ENCODE measurements at regions not wholly inside any gene's neighbourhood (a gene's known extent, or its start where the extent isn't known, plus 50 kb on each side); places are given as distances from the start of the nearest gene placed in this dataset.

GRCh38 chr2:75367401-75367800 lies 168.1 kb upstream of the TACR1 start:
- intact Hi-C loops (cut with micrococcal nuclease): no loop called here
- WGBS (ENCODE audit: insufficient coverage, low coverage, missing lambda C conversion rate): 0% methylated on average over 1 of the region's 1 CpG
- DNase-seq (ENCODE audit: extremely low read depth in 1 of 4, low spot score in 3 of 4): no peak
- FAIRE-seq: no peak
- Histone ChIP-seq H3K4me3 (no peak overlapping the region), H3K4me2 (ENCODE audit: insufficient read depth, low read length) (no peak overlapping the region), H3K36me3 (ENCODE audit: control insufficient read depth, insufficient read depth, low read length) (no peaks in the 10 kb centered on the region), H3K27ac (ENCODE audit: extremely low read depth, low read depth, low read length) (no peak overlapping the region), H3K27me3 (ENCODE audit: control insufficient read depth in 2 of 2, insufficient read depth in 2 of 2, low read length in 2 of 2) (no peaks in the 10 kb centered on the region), H3K79me2 (ENCODE audit: control insufficient read depth, insufficient read depth, low read length) (no peaks in the 10 kb centered on the region), H3K9ac (ENCODE audit: insufficient read depth in 1 of 2, low read depth in 2 of 2, low read length in 2 of 2) (no peak overlapping the region), H3K9me1 (ENCODE audit: control insufficient read depth, insufficient read depth, low read length) (no peaks in the 10 kb centered on the region), H2AFZ (ENCODE audit: low read depth, low read length) (no peak overlapping the region), H4K20me1 (replicated peaks; ENCODE audit: control insufficient read depth, insufficient read depth, low read length) (no peaks in the 10 kb centered on the region), H3K9me3 (replicated peaks; ENCODE audit: control insufficient read depth, insufficient read depth, low read depth, low read length) (no peaks in the 10 kb centered on the region), H3K4me1 (replicated peaks in 1 of 2; ENCODE audit: control insufficient read depth in 2 of 2, insufficient read depth in 2 of 2, low read length in 2 of 2) (no peaks in the 10 kb centered on the region)
- no TSS peak for BruUV-seq (replicated peaks)
- ATAC-seq: no peak
- no peak for TF ChIP-seq NELFE (IDR thresholded peaks at IDR 0.05; ENCODE audit: insufficient read depth, insufficient read length)
- no peak for TF ChIP-seq ZKSCAN3 (CRISPR knock-in tag; IDR thresholded peaks at IDR 0.05)
- TF ChIP-seq TEAD1 (CRISPR knock-in tag; IDR thresholded peaks at IDR 0.05): no peak
- TF ChIP-seq USF1 (CRISPR knock-in tag; IDR thresholded peaks at IDR 0.05): no peak
- no peak for TF ChIP-seq PHTF2 (CRISPR knock-in tag; IDR thresholded peaks at IDR 0.05)
- TF ChIP-seq PHF8 (IDR thresholded peaks at IDR 0.05; ENCODE audit: borderline replicate concordance, low read length): no peak
- no peak for TF ChIP-seq CREBBP (IDR thresholded peaks at IDR 0.05; ENCODE audit: low read depth, low read length)
- ChIA-PET POLR2A (no interaction called here), CTCF (ENCODE audit: low intra/inter-chr PET ratio) (no interaction called here)
- in situ Hi-C loops (cut with MboI): no loop called here

GRCh38 chr2:75361486-75361885 lies 162.2 kb upstream of the TACR1 start:
- no peak for ATAC-seq
- intact Hi-C loops (cut with micrococcal nuclease) (no loop called here), in situ Hi-C loops (cut with MboI) (no loop called here)
- H3K9me3 ChIP-seq (replicated peaks; ENCODE audit: control insufficient read depth, insufficient read depth, low read depth, low read length): no peaks in the 10 kb centered on the region
- FAIRE-seq: no peak
- TF ChIP-seq ZNF445 (CRISPR knock-in tag; IDR thresholded peaks at IDR 0.05; ENCODE audit: low read depth): no peak
- no peak for TF ChIP-seq FOXP1 (CRISPR knock-in tag; IDR thresholded peaks at IDR 0.05)
- TF ChIP-seq ZNF764 (CRISPR knock-in tag; IDR thresholded peaks at IDR 0.05; ENCODE audit: low read depth): no peak
- no peak for TF ChIP-seq CAMTA2 (CRISPR knock-in tag; conservative IDR thresholded peaks at IDR 0.05)
- no peak for TF ChIP-seq ZNF561 (CRISPR knock-in tag; conservative IDR thresholded peaks at IDR 0.05)
- no peak for TF ChIP-seq NCOA4 (IDR thresholded peaks at IDR 0.05; ENCODE audit: partially characterized antibody)
- no peak for DNase-seq (ENCODE audit: extremely low read depth in 1 of 4, low spot score in 3 of 4)
- H4K20me1 ChIP-seq (replicated peaks; ENCODE audit: control insufficient read depth, insufficient read depth, low read length): no peaks in the 10 kb centered on the region
- POLR2A ChIA-PET: interaction anchor here (0.9 kb wide), 1 partner anchor 17 kb away, joined by 3 read pairs; no protein-coding TSS in a partner anchor
- H3K27me3 ChIP-seq (ENCODE audit: control insufficient read depth in 2 of 2, insufficient read depth in 2 of 2, low read length in 2 of 2): no peaks in the 10 kb centered on the region
- H3K4me3 ChIP-seq: no peak overlapping the region
- H2AFZ ChIP-seq (ENCODE audit: low read depth, low read length): no peak overlapping the region
- no peak overlapping the region for H3K4me2 ChIP-seq (ENCODE audit: insufficient read depth, low read length)
- no peaks in the 10 kb centered on the region for H3K4me1 ChIP-seq (replicated peaks in 1 of 2; ENCODE audit: control insufficient read depth in 2 of 2, insufficient read depth in 2 of 2, low read length in 2 of 2)
- CTCF ChIA-PET (ENCODE audit: low intra/inter-chr PET ratio): no interaction called here
- H3K27ac ChIP-seq (ENCODE audit: extremely low read depth, low read depth, low read length): no peak overlapping the region
- no peaks in the 10 kb centered on the region for H3K36me3 ChIP-seq (ENCODE audit: control insufficient read depth, insufficient read depth, low read length)
- no TSS peak for BruUV-seq (replicated peaks)
- H3K9me1 ChIP-seq (ENCODE audit: control insufficient read depth, insufficient read depth, low read length): no peaks in the 10 kb centered on the region
- H3K79me2 ChIP-seq (ENCODE audit: control insufficient read depth, insufficient read depth, low read length): no peaks in the 10 kb centered on the region
- H3K9ac ChIP-seq (ENCODE audit: insufficient read depth in 1 of 2, low read depth in 2 of 2, low read length in 2 of 2): no peak overlapping the region

Data from K562 (cell line).